ENCODE measurements at regions not wholly inside any gene's neighbourhood (a gene's known extent, or its start where the extent isn't known, plus 50 kb on each side); places are given as distances from the start of the nearest gene placed in this dataset.

GRCh38 chr20:12198281-12198680 is 280.6 kb downstream of the BTBD3 start:
- no peak for TF ChIP-seq CTCF (IDR thresholded peaks at IDR 0.05)
- no peak for TF ChIP-seq POLR2A (IDR thresholded peaks at IDR 0.05)
